ENCODE measurements at regions not wholly inside any gene's neighbourhood (a gene's known extent, or its start where the extent isn't known, plus 50 kb on each side); places are given as distances from the start of the nearest gene placed in this dataset.

DNA sequence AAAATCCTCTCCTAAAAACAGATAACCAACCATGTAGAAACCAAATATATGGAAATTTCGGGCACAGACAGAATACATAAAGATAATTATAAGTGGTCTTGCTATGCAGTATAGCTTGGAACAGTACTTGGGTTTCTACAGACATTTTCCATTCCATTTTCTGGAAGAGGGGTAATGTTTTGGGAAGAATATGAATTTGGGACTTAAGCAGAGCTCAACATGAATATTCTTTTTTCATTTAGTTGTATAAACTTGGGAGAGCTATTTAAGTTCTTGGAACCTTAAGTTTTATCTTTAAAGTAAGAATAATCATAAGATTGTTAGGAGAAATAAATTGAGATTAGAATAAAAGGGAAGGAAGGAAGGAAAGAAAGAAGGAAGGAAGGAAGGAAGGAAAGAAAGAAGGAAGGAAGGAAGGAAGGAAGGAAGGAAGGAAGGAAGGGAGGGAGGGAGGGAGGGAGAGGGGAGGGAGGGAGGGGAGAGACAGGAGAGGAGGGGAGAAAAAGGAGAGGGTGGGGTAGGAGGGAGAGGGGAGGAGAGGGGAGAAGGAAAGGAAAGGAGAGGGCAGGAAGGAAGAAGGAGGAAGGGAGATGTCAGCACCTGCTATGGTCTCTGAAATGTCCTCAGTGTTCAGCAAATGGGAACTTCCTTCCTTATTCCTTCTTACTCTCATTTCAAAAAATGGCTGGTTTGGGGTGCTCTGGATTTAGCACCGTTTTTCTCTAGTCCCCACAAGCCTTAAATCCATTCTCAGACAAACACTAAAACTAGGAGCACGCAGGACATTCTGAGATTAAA, 248.3 kb downstream of the LY86 start:
- Histone ChIP-seq H3K4me1 (ENCODE audit: insufficient read depth, poor library complexity, severe bottlenecking) (peaks cover under 1% of the 10 kb centered on the region), H3K27ac (ENCODE audit: poor library complexity, severe bottlenecking) (no peak overlapping the region), H3K27me3 (ENCODE audit: insufficient read depth, poor library complexity, severe bottlenecking) (no peaks in the 10 kb centered on the region), H3K36me3 (ENCODE audit: low read depth) (no peaks in the 10 kb centered on the region), H3K9me3 (ENCODE audit: severe bottlenecking) (no peaks in the 10 kb centered on the region), H3K4me3 (ENCODE audit: severe bottlenecking) (no peak overlapping the region)
- no peak for DNase-seq (ENCODE audit: low spot score)
- ATAC-seq (ENCODE audit: low read depth), result no peak
- TF ChIP-seq, protein P1, sequence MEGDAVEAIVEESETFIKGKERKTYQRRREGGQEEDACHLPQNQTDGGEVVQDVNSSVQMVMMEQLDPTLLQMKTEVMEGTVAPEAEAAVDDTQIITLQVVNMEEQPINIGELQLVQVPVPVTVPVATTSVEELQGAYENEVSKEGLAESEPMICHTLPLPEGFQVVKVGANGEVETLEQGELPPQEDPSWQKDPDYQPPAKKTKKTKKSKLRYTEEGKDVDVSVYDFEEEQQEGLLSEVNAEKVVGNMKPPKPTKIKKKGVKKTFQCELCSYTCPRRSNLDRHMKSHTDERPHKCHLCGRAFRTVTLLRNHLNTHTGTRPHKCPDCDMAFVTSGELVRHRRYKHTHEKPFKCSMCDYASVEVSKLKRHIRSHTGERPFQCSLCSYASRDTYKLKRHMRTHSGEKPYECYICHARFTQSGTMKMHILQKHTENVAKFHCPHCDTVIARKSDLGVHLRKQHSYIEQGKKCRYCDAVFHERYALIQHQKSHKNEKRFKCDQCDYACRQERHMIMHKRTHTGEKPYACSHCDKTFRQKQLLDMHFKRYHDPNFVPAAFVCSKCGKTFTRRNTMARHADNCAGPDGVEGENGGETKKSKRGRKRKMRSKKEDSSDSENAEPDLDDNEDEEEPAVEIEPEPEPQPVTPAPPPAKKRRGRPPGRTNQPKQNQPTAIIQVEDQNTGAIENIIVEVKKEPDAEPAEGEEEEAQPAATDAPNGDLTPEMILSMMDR (IDR thresholded peaks at IDR 0.05; ENCODE audit: poor library complexity, severe bottlenecking), result no peak

DNA sequence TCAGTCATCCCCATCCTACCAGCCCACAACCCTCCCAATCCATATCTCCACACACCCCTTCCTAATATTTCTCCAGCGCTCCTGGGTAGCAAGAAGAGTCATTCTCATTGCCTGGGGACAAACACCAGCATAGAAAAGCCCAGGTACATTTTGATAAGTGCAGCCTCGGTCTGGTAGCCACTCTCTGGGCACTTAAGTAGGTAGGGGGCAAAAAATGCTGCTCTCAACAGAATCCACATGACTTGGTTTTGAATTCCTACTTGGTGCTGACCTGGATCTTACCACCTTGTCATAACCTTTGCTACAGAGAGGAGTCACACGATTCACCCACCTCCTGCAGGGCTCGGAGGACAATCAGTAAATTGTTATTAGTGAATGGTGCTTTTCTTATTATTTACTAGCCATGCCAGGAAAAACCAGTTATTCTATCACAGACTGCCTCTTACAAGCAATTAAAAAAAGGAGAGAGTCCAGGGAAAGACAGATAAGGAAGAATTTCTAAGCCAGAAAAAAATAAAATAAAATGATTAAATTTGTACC, 249.1 kb downstream of the LY86 start:
- TF ChIP-seq, protein P1 (IDR thresholded peaks at IDR 0.05; ENCODE audit: poor library complexity, severe bottlenecking), result no peak
- H3K36me3 ChIP-seq (ENCODE audit: low read depth), result no peaks in the 10 kb centered on the region
- H3K9me3 ChIP-seq (ENCODE audit: severe bottlenecking), result no peaks in the 10 kb centered on the region
- H3K4me1 ChIP-seq (ENCODE audit: insufficient read depth, poor library complexity, severe bottlenecking), result peaks cover 9% of the 10 kb centered on the region
- ATAC-seq (ENCODE audit: low read depth) (no peak), DNase-seq (ENCODE audit: low spot score) (no peak)
- H3K27me3 ChIP-seq (ENCODE audit: insufficient read depth, poor library complexity, severe bottlenecking), result no peaks in the 10 kb centered on the region
- no peak overlapping the region for H3K27ac ChIP-seq (ENCODE audit: poor library complexity, severe bottlenecking)
- no peak overlapping the region for H3K4me3 ChIP-seq (ENCODE audit: severe bottlenecking)

DNA sequence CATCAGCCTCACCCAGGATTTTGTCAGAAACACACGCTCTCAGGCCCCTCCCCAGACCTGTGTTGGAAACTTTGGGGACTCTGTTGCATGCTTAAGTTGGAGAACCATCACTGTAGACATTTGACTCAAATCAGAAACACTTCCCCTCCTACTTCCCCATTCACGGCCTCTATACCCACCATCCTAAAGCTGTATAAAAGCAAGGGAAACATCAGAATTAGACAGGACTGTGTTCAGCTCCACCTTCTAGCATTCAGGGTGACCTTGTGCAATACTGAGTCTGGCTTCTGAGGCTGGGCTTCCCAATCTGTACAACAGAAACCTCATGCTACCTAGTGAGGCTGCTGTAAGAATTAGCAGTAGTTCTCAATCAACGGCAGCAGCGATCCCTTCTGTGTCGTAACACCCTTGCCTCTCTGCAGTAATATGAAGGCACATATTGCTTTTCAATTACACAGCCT, 252.3 kb downstream of the LY86 start:
- no peaks in the 10 kb centered on the region for H3K36me3 ChIP-seq (ENCODE audit: low read depth)
- TF ChIP-seq, protein P1 (IDR thresholded peaks at IDR 0.05; ENCODE audit: poor library complexity, severe bottlenecking), result no peak
- no peak overlapping the region for H3K27ac ChIP-seq (ENCODE audit: poor library complexity, severe bottlenecking)
- ATAC-seq (ENCODE audit: low read depth) (no peak), DNase-seq (ENCODE audit: low spot score) (no peak)
- no peaks in the 10 kb centered on the region for H3K9me3 ChIP-seq (ENCODE audit: severe bottlenecking)
- H3K4me3 ChIP-seq (ENCODE audit: severe bottlenecking), result no peak overlapping the region
- H3K4me1 ChIP-seq (ENCODE audit: insufficient read depth, poor library complexity, severe bottlenecking), result peaks cover 19% of the 10 kb centered on the region
- no peaks in the 10 kb centered on the region for H3K27me3 ChIP-seq (ENCODE audit: insufficient read depth, poor library complexity, severe bottlenecking)

DNA sequence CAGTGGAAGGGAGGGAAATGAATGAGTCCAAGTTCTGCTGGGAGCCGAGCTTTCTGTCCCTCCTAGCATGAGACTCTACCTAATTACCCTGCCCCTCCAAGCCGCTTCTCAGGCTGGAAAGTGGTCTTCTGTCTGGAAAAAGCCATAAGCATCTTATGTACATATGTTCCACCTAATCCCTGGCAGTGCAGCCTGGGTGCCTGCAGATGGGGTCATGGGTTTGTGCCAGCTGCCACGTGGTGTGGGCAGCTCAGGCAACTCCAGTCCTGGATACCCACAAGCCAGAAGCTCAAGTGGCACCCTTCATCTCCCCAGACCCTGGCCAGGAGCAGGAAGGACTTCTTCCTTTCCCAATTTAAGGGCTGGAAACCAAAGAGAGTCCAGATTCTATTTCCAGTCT, 253.1 kb downstream of the LY86 start:
- no peaks in the 10 kb centered on the region for H3K36me3 ChIP-seq (ENCODE audit: low read depth)
- H3K27me3 ChIP-seq (ENCODE audit: insufficient read depth, poor library complexity, severe bottlenecking), result no peaks in the 10 kb centered on the region
- ATAC-seq (ENCODE audit: low read depth) (no peak), DNase-seq (ENCODE audit: low spot score) (no peak)
- H3K4me1 ChIP-seq (ENCODE audit: insufficient read depth, poor library complexity, severe bottlenecking), result peaks cover 19% of the 10 kb centered on the region
- TF ChIP-seq, protein P1 (IDR thresholded peaks at IDR 0.05; ENCODE audit: poor library complexity, severe bottlenecking), result no peak
- H3K4me3 ChIP-seq (ENCODE audit: severe bottlenecking), result no peak overlapping the region
- H3K27ac ChIP-seq (ENCODE audit: poor library complexity, severe bottlenecking), result peak overlapping the region; percentile 70
- H3K9me3 ChIP-seq (ENCODE audit: severe bottlenecking), result no peaks in the 10 kb centered on the region

DNA sequence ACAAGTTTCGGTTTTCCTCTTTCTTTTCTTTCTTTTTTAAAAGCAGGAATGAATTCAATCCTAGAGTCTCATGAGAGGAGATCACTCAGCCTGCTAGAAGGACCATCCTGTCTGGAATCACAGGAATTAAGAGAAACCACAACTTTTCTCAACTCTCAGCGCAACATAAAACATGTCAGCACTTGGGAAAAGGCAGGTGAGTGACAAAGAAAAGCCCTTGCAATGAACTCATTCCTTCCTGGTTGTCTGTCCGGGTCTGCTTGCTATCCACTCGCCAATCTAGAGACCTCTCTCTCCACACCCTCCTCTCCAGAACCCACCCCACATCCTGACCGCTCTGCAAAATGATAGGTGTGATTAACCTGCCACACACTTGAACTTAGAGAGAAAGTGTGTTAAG, 253.8 kb downstream of the LY86 start:
- DNase-seq (ENCODE audit: low spot score) (no peak), ATAC-seq (ENCODE audit: low read depth) (peak; percentile 36; the same call in 1 of the 3 replicates)
- TF ChIP-seq, protein P1 (IDR thresholded peaks at IDR 0.05; ENCODE audit: poor library complexity, severe bottlenecking), result no peak
- Histone ChIP-seq H3K36me3 (ENCODE audit: low read depth) (no peaks in the 10 kb centered on the region), H3K4me1 (ENCODE audit: insufficient read depth, poor library complexity, severe bottlenecking) (peaks cover 19% of the 10 kb centered on the region), H3K4me3 (ENCODE audit: severe bottlenecking) (no peak overlapping the region), H3K27ac (ENCODE audit: poor library complexity, severe bottlenecking) (peak overlapping the region; percentile 70), H3K9me3 (ENCODE audit: severe bottlenecking) (no peaks in the 10 kb centered on the region), H3K27me3 (ENCODE audit: insufficient read depth, poor library complexity, severe bottlenecking) (no peaks in the 10 kb centered on the region)

Data from RWPE2 (cell line).